ENCODE measurements at regions not wholly inside any gene's neighbourhood (a gene's known extent, or its start where the extent isn't known, plus 50 kb on each side); places are given as distances from the start of the nearest gene placed in this dataset.
A peak's percentile ranks its signal among the peaks of the same experiment; 100 is the strongest.
"Not testable (repeated sequence)": the region's sequence is repeated elsewhere in the genome, so short reads cannot be mapped to it uniquely, and the experiment has no call there.

GRCh38 chr12:114194066-114194465 is 211.9 kb downstream of the TBX5 start:
- DNase-seq (ENCODE audit: low spot score), result no peak
- ATAC-seq, result no peak

DNA sequence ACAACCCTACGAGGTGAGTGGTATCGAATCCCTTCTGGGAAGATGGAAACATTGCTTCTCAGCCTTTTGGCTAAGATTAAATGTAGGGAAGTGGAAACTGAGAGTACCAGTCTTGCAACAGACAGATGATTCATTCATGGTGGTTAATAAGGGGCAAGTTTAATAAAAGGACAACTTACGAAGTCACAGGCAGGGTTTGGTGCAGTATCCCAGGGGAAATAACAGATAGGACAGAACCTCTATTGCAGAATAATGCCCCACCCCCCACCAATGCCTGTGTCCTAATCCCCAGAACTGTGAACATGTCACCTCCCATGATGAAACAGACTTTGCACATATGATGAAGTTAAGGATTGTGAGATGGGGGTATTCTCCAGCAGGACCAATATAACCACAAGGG is 212.5 kb downstream of the TBX5 start:
- no peak for ATAC-seq
- DNase-seq (ENCODE audit: low spot score), result no peak

DNA sequence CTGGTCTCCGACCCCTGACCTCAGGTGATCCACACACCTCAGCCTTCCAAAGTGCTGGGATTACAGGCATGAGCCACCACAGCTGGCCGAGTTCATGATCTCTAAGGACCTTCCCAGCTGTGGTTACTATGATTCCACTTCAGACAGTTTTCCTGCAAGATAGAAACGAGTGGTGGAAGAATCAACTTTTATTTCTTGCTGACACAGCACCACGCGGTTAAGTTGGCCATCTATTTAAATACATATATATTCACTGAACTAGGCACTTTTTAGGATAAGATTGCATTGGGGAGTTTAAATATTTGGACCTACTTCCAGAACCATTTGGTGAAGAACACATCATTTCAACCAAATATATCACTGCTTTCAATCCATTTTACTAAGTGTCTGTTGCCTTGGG is 213.4 kb downstream of the TBX5 start:
- ATAC-seq, result no peak

DNA sequence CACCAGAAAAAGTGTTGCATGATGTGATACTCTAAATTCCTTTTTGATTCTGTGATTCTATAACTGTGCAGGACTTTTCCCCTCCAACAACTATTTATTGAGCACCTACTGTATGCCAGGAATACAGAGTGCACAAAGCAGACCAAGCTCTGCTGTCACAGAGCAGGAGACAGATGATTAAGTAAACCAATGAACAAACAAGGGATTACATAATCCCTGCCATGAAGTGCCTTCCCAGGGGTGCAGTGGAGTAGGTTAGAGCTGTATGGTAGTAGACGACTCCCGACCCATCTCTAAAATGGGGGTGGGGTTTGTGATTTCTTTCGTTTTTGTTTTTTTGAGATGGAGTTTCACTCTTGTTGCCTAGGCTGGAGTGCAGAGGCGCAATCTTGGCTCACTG is 213.9 kb downstream of the TBX5 start:
- ATAC-seq, result peak; percentile 51
- DNase-seq (ENCODE audit: low spot score), result no peak

More for the DNA sequence above, 213.4 kb downstream of the TBX5 start:
- DNase-seq (ENCODE audit: low spot score), result no peak

DNA sequence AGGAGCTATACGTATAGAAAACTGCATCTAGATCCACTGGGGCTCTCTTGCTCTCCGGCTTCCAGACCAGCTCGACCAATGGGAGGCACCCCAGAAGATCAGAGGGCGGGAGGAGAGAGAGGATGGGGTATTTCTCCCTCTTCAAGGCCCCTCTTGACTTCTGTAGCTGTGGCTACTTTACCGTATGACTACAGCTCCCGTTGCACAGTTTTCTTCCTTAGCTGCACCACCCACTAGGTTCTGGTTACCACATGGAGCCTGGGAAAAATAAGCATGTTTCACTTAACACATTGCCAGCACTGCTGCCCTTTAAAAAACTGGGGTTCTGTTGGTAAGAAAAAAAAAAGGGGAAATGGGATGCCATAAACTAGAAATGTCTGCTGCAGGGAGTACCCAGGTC is 214.4 kb downstream of the TBX5 start:
- ATAC-seq, result no peak

GRCh38 chr12:114190971-114191370 is 215.0 kb downstream of the TBX5 start:
- ATAC-seq (no peak), DNase-seq (ENCODE audit: low spot score) (no peak)

More for the DNA sequence above, 214.4 kb downstream of the TBX5 start:
- no peak for DNase-seq (ENCODE audit: low spot score)

- ATAC-seq (no peak), DNase-seq (ENCODE audit: low spot score) (no peak)
Measured at GRCh38 chr12:114189266-114189665, 216.7 kb downstream of the TBX5 start.

DNA sequence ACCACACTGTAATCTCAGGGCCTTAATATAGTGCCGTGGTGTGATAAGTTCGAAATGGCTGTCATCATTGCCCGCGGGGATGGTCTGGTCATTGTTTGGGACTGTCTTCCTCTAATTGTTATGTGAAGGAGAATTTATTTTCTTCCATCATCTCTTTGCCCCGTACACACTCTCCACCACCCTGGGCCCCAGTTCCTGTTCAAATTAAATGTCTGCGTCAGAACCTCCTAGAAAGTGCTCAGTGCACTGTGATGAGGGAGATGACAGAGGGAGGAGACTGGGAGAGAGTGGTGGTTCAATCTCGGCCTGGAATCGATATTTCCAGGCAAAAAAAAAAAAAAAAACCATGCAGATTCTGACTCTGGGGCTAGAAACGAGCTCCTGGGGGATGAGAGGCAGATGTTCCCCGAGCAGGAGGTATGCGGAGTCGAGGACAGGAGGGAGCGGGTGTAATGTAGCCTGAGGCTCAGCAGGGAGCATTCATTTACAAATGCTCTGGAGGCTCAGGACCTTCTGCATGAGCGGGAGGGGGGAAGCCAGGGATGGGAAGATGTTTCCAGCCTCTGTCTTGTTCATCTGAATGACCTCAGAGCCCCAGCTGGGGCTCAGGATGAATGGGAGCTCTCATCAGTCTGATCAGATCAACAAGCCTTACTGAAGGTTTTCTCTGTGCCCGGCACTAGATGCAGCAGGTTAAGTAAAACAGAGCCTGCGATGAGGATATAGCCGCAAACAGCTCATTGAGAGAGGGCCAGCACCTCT is 219.5 kb downstream of the TBX5 start:
- DNase-seq (ENCODE audit: low spot score), result no peak
- ATAC-seq, result no peak

GRCh38 chr12:114185036-114185435 is 218.9 kb upstream of the RBM19 start:
- no peak for DNase-seq (ENCODE audit: low spot score)

DNA sequence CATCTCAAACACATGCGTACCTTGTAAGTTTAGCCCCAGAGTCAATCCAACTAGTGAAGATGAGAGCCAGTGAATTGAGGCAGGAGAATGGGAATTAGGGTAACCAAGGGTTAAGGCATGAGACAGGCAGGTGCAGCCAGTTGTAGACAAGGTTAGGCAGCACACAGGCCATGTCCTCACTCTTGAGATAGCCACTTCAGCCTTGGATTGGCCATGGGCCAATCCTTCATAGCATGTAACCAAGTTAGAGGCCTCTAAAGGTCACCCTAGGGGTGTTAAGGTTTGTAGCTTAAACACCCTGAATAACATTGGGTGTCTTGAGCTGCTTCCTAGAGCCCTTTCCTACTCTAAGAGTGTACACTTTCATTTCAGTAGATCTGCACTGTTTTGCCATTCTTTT is 208.2 kb upstream of the RBM19 start:
- ATAC-seq, result no peak
- no peak for DNase-seq (ENCODE audit: low spot score)

More at GRCh38 chr12:114185036-114185435, 218.9 kb upstream of the RBM19 start:
- no peak for ATAC-seq

GRCh38 chr12:114172135-114172534 is 206.0 kb upstream of the RBM19 start:
- ATAC-seq, result no peak
- DNase-seq (ENCODE audit: low spot score), result no peak

DNA sequence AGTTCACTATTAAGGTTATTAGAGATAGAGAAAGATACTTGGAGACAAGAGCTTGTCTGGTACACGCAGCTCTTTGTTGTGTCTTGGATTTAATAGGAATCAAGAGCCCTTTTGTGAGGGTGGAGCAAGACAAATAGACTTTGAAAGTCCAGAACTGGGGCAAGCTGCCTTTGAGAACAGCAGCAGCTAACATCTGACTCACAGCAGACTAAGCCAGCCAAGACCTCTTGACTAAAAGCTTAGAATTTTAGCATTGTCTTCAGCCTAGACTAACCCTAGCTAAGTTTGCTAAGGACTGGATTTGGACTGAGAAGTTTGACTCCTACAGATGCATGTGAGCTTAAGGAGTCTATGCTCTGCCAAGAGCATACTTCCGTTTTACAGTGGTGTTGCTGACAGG is 201.9 kb upstream of the RBM19 start:
- ATAC-seq (no peak), DNase-seq (ENCODE audit: low spot score) (no peak)

DNA sequence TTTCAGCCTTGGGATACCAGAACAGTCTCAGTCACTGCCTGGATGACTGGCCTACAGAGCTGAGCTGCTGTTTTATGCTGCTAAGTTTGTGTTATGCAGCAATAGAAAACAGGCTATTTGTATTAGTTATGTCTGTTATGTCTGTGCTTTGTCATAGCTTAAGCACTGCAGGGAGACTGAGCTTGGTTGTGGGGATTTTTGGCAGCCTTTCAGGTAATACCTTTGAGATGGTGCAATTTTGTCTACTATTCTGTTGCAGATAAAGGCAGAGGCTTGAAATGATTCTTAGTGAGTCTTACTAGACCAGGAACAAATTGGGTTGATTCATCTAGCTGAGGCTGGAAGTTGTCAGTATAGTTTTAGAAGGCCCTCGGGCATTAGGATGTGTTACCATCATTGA is 201.3 kb upstream of the RBM19 start:
- DNase-seq (ENCODE audit: low spot score) (no peak), ATAC-seq (no peak)

- ATAC-seq (peak; percentile 44), DNase-seq (ENCODE audit: low spot score) (no peak)
Measured at GRCh38 chr12:114166362-114166761, 200.2 kb upstream of the RBM19 start.

DNA sequence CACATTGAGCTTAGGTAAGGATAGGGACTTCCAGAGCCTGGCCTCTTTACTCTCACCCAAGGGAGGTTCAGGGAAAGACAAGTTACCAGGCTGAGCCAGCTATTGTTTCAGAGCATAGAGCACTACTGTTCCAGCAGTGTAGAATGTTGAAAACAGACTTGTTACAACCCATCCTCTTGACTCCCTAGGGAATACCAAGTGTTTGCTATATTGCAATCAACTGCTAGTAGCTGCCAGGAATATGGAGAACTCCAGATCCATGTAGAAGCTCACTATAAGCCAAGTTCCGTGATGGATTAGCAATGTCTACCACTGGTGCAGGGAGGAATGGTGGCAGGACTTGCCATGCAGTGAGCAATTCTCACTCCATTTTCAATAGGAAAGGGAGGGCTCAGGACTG is 199.8 kb upstream of the RBM19 start:
- ATAC-seq (no peak), DNase-seq (ENCODE audit: low spot score) (no peak)

DNA sequence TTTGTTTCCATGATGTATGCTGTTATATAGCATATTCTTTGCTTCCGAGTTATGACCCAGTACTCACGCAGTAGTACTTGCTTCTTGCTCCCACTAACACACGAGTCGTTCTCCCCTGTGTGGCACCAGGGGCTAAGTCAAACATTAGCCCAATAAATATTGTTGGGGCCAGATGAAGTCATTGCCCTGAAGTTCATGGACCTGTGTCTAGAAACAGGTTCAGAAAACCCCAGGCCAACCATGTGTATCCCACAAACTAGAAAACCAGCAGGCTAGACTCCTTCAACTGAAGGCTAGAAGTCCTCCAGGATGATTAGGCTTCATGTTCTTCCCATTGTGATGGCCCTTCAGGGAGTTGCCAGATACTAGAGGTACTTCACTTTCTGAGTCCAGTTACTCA is 198.2 kb upstream of the RBM19 start:
- peak; percentile 44 for ATAC-seq

GRCh38 chr12:114163771-114164170 is 197.6 kb upstream of the RBM19 start:
- ATAC-seq (no peak), DNase-seq (ENCODE audit: low spot score) (no peak)

More for the DNA sequence above, 198.2 kb upstream of the RBM19 start:
- no peak for DNase-seq (ENCODE audit: low spot score)

DNA sequence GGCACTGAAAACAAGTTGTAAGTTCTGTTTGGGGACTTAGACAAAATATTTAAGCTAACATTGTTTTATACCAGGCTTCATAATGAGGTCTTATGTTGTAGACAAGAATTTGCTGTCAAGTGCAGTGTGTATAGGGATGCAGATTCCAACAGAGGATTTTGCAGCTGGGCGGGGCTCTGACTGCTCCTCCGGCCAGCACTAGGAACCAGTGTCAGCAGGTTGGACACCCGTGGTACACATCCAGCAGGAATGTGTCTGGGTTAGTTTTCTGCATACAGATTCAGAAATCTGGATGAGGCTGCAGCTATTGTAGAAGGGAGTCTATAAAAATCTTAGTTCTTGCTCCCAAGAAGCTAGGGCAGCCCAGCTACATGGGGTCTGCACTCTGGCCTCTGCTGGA is 194.3 kb upstream of the RBM19 start:
- no peak for ATAC-seq

GRCh38 chr12:114152890-114153289 is 186.8 kb upstream of the RBM19 start:
- no peak for DNase-seq (ENCODE audit: low spot score)
- no peak for ATAC-seq

More for the DNA sequence above, 194.3 kb upstream of the RBM19 start:
- DNase-seq (ENCODE audit: low spot score), result no peak

- ATAC-seq, result no peak
Measured at GRCh38 chr12:114152066-114152465, 185.9 kb upstream of the RBM19 start.

DNA sequence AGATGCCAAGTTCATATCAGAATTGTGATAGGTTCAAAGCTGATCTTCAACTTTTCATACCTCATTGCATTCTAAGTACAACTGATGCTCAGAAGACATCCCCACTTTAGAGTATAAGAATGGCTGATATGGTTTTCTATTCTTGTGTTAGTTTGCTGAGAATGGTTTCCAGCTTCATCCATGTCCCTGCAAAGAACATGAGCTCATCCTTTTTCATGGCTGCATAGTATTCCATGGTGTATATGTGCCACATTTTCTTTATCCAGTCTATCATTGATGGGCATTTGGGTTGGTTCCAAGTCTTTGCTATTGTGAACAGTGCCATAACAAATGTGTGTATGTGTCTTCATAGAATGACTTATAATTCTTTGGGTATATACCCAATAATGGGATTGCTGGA is 184.5 kb upstream of the RBM19 start:
- not testable (repeated sequence) for ATAC-seq; DNase-seq (ENCODE audit: low spot score)

More at GRCh38 chr12:114152066-114152465, 185.9 kb upstream of the RBM19 start:
- DNase-seq (ENCODE audit: low spot score), result no peak

DNA sequence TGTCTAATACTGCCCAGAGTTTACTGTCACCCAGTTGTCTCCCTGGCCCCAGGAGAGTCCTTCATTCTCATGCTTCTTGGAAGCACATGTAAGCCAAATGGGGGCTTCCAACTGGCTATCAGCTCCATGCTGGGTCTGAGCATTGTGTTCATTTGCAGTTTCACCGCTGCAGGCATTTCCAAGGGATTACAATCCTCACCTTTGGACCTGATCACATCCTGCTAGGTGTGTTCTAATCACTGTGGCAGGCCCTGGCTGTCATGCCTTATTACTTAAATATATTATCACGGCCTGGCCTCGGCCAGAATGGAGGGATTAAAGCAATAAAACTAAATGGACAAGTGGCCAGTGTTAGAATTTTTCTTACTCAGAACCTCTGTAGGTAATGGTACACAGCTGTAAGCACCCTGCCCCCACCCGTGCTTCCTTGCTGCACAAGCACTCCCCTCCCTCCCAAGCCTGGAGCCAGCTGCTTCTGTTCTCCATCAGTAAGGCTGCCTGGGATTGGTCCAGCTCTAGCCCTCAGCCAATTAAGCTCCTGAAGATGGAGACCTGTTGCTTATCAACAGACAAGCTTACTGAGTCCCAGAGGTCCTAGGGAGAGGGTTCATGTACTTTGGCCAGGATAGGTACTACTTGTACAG is 175.9 kb upstream of the RBM19 start:
- DNase-seq (ENCODE audit: low spot score) (no peak), ATAC-seq (no peak)
